HG03039 (cell line): ENCODE measurements at regions not wholly inside any gene's neighbourhood (a gene's known extent, or its start where the extent isn't known, plus 50 kb on each side); places are given as distances from the start of the nearest gene placed in this dataset.

ENCODE experiments used
- ATAC-seq: cut with Tn5 transposase; IDR thresholded peaks from one replicate; pipeline ENCODE4 v1.9.1; 2021; ENCODE audit warnings: mild to moderate bottlenecking, moderate library complexity; ENCODE audit not compliant: unreplicated experiment

- no peak for ATAC-seq
Observed at GRCh38 chr9:79284081-79284480, 287.7 kb upstream of the TLE4 start.

GRCh38 chr9:79286992-79287707 is 284.6 kb upstream of the TLE4 start:
- ATAC-seq = no peak

GRCh38 chr9:79287708-79288290 is 284.0 kb upstream of the TLE4 start:
- ATAC-seq = no peak

GRCh38 chr9:79289856-79290255 is 281.9 kb upstream of the TLE4 start:
- ATAC-seq = no peak

- ATAC-seq = no peak
Observed at GRCh38 chr9:79292731-79293280, 279.0 kb upstream of the TLE4 start.

- ATAC-seq = no peak
Observed at GRCh38 chr9:79300068-79300467, 271.7 kb upstream of the TLE4 start.

- ATAC-seq = no peak
Observed at GRCh38 chr9:79301085-79301484, 270.7 kb upstream of the TLE4 start.

GRCh38 chr9:79301551-79302391 is 270.0 kb upstream of the TLE4 start:
- no peak for ATAC-seq

- no peak for ATAC-seq
Observed at GRCh38 chr9:79302569-79302968, 269.2 kb upstream of the TLE4 start.

- no peak for ATAC-seq
Observed at GRCh38 chr9:79308012-79308411, 263.8 kb upstream of the TLE4 start.

GRCh38 chr9:79312686-79313421 is 258.9 kb upstream of the TLE4 start:
- no peak for ATAC-seq

GRCh38 chr9:79325501-79325900 is 246.3 kb upstream of the TLE4 start:
- no peak for ATAC-seq

GRCh38 chr9:79329861-79330260 is 241.9 kb upstream of the TLE4 start:
- no peak for ATAC-seq

GRCh38 chr9:79334001-79334400 is 237.8 kb upstream of the TLE4 start:
- ATAC-seq = no peak

GRCh38 chr9:79334711-79335110 is 237.1 kb upstream of the TLE4 start:
- no peak for ATAC-seq

- ATAC-seq = no peak
Observed at GRCh38 chr9:79335987-79336386, 235.8 kb upstream of the TLE4 start.

GRCh38 chr9:79341561-79341960 is 230.2 kb upstream of the TLE4 start:
- no peak for ATAC-seq

GRCh38 chr9:79346350-79347020 is 225.3 kb upstream of the TLE4 start:
- no peak for ATAC-seq

GRCh38 chr9:79352322-79352721 is 219.4 kb upstream of the TLE4 start:
- ATAC-seq = no peak

GRCh38 chr9:79353856-79354520 is 217.8 kb upstream of the TLE4 start:
- ATAC-seq = no peak
